ENCODE measurements at regions not wholly inside any gene's neighbourhood (a gene's known extent, or its start where the extent isn't known, plus 50 kb on each side); places are given as distances from the start of the nearest gene placed in this dataset.

- Histone ChIP-seq H3K4me1 (no peaks in the 10 kb centered on the region), H3K27me3 (no peaks in the 10 kb centered on the region), H3K27ac (no peak overlapping the region), H3K4me3 (no peak overlapping the region), H3K36me3 (no peaks in the 10 kb centered on the region), H3K9me3 (no peaks in the 10 kb centered on the region)
- intact Hi-C loops (cut with DNase I) = no loop called here
- 91% methylated on average over 2 of the region's 2 CpGs for WGBS, 2 donors
- DNase-seq = no peak
- no peak for TF ChIP-seq CTCF (IDR thresholded peaks at IDR 0.05)
- no peak for TF ChIP-seq EP300 (IDR thresholded peaks at IDR 0.05)
- no peak for TF ChIP-seq POLR2A (IDR thresholded peaks at IDR 0.05)
- no peak for TF ChIP-seq POLR2AphosphoS5 (IDR thresholded peaks at IDR 0.05)
Measured at GRCh38 chr14:34318014-34318413, 144.0 kb downstream of the SPTSSA start.

- TF ChIP-seq CTCF (IDR thresholded peaks at IDR 0.05) (no peak), POLR2A (IDR thresholded peaks at IDR 0.05) (no peak), EP300 (IDR thresholded peaks at IDR 0.05) (no peak), POLR2AphosphoS5 (IDR thresholded peaks at IDR 0.05) (no peak)
Measured at GRCh38 chr14:34310724-34311123, 151.3 kb downstream of the SPTSSA start.

GRCh38 chr14:34303811-34304210 is 158.2 kb downstream of the SPTSSA start:
- Histone ChIP-seq H3K4me3 (no peak overlapping the region), H3K9me3 (no peaks in the 10 kb centered on the region), H3K27ac (no peak overlapping the region), H3K27me3 (no peaks in the 10 kb centered on the region), H3K36me3 (no peaks in the 10 kb centered on the region), H3K4me1 (peaks cover 0 to 14% (median 7%) of the 10 kb centered on the region in 4 donors)
- 56 to 87% methylated on average over 2 of the region's 2 CpGs for WGBS, 2 donors
- TF ChIP-seq EP300 (IDR thresholded peaks at IDR 0.05) (no peak), POLR2AphosphoS5 (IDR thresholded peaks at IDR 0.05) (no peak), CTCF (IDR thresholded peaks at IDR 0.05) (no peak), POLR2A (IDR thresholded peaks at IDR 0.05) (no peak)
- DNase-seq = no peak
- intact Hi-C loops (cut with DNase I) = loop anchor here (5.0 kb wide), 1 partner anchor 72 kb away; no protein-coding TSS in a partner anchor

More at GRCh38 chr14:34310724-34311123, 151.3 kb downstream of the SPTSSA start:
- no peaks in the 10 kb centered on the region for H3K36me3 ChIP-seq
- no peak for DNase-seq
- H3K4me1 ChIP-seq = no peaks in the 10 kb centered on the region
- 92 to 95% methylated on average over 1 of the region's 1 CpG for WGBS, 2 donors
- no peak overlapping the region for H3K4me3 ChIP-seq
- intact Hi-C loops (cut with DNase I) = no loop called here
- no peak overlapping the region for H3K27ac ChIP-seq
- no peaks in the 10 kb centered on the region for H3K27me3 ChIP-seq
- no peaks in the 10 kb centered on the region for H3K9me3 ChIP-seq

- peak in 1 of 4 donors; percentile 9 for TF ChIP-seq EP300 (IDR thresholded peaks at IDR 0.05)
- TF ChIP-seq CTCF (IDR thresholded peaks at IDR 0.05) = no peak
- no peak for TF ChIP-seq POLR2A (IDR thresholded peaks at IDR 0.05)
- intact Hi-C loops (cut with DNase I) = loop anchor here (5.0 kb wide), 1 partner anchor 70 kb away; no protein-coding TSS in a partner anchor
Measured at GRCh38 chr14:34302654-34303053, 159.4 kb downstream of the SPTSSA start.

More at GRCh38 chr14:34302654-34303053, 159.4 kb downstream of the SPTSSA start:
- 16 to 55% methylated on average over 6 of the region's 6 CpGs for WGBS, 2 donors
- H3K4me3 ChIP-seq = no peak overlapping the region
- no peak overlapping the region for H3K27ac ChIP-seq
- DNase-seq = no peak
- H3K4me1 ChIP-seq = peaks cover 0 to 14% (median 7%) of the 10 kb centered on the region in 4 donors
- H3K9me3 ChIP-seq = no peaks in the 10 kb centered on the region
- H3K27me3 ChIP-seq = no peaks in the 10 kb centered on the region
- no peaks in the 10 kb centered on the region for H3K36me3 ChIP-seq
